SU-DHL-6 (cell line): ENCODE measurements at regions not wholly inside any gene's neighbourhood (a gene's known extent, or its start where the extent isn't known, plus 50 kb on each side); places are given as distances from the start of the nearest gene placed in this dataset.

Source experiments
- EZH2phosphoT487 ChIP-seq: fragments of 200-600 bp; sonication (generic), shearing (Covaris generic); conservative IDR thresholded peaks from 2 replicates; pipeline ENCODE4 v1.6.1; 2018; ENCODE audit warnings: mild to moderate bottlenecking, antibody characterized with exemption, low read length, moderate library complexity, mixed read lengths
- TF ChIP-seq, protein P1 (sequence below): fragments of 200-600 bp; sonication (generic); IDR thresholded peaks from one replicate; pipeline ENCODE4 v1.5.1; 2017; ENCODE audit warnings: antibody characterized with exemption, mild to moderate bottlenecking, low read length, moderate library complexity; ENCODE audit not compliant: insufficient read depth, poor library complexity, severe bottlenecking

DNA sequence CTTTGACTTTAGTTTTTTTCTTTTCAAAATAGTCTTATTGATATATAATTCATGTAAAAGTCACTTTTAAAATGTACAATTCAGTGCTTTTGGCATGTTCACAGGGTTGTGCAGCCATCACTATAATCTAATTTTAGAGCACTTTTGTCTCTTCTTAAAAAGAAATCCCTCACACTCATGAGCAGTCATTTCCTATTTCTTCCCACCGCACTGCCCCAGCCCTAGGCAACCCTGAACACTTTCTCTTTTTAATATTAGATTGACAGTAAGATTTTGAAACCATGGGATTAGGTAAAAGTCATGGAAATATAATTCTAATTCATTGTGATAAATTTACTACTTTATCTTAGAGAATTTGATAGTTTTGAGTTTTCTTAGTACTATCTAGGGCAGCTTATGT lies 309.4 kb downstream of the UTRN start:
- TF ChIP-seq, protein P1, sequence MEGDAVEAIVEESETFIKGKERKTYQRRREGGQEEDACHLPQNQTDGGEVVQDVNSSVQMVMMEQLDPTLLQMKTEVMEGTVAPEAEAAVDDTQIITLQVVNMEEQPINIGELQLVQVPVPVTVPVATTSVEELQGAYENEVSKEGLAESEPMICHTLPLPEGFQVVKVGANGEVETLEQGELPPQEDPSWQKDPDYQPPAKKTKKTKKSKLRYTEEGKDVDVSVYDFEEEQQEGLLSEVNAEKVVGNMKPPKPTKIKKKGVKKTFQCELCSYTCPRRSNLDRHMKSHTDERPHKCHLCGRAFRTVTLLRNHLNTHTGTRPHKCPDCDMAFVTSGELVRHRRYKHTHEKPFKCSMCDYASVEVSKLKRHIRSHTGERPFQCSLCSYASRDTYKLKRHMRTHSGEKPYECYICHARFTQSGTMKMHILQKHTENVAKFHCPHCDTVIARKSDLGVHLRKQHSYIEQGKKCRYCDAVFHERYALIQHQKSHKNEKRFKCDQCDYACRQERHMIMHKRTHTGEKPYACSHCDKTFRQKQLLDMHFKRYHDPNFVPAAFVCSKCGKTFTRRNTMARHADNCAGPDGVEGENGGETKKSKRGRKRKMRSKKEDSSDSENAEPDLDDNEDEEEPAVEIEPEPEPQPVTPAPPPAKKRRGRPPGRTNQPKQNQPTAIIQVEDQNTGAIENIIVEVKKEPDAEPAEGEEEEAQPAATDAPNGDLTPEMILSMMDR, result no peak
- no peak for TF ChIP-seq EZH2phosphoT487
